Large intestine (tissue), 3 donors: ENCODE measurements at regions not wholly inside any gene's neighbourhood (a gene's known extent, or its start where the extent isn't known, plus 50 kb on each side); places are given as distances from the start of the nearest gene placed in this dataset.

Experiments used
- DNase-seq, 2 donors: peaks; one replicate each; pipeline versions ENCODE4 v3.0.0 to v3.0.0-alpha.2; 2013
- H3K27ac ChIP-seq: one replicate; pipeline ENCODE4 v1.5.1; 2013; ENCODE audit warnings: low read length
- H3K27me3 ChIP-seq: 2 replicates; pipeline ENCODE4 v1.6.1; 2013; ENCODE audit warnings: low read length; ENCODE audit not compliant: control insufficient read depth, insufficient read depth
- H3K36me3 ChIP-seq: 2 replicates; pipeline ENCODE4 v1.6.1; 2013; ENCODE audit warnings: low read length; ENCODE audit not compliant: control insufficient read depth, insufficient read depth
- H3K4me1 ChIP-seq: one replicate; pipeline ENCODE4 v1.6.1; 2013; ENCODE audit warnings: low read length; ENCODE audit not compliant: control insufficient read depth, insufficient read depth
- H3K4me3 ChIP-seq: one replicate; pipeline ENCODE4 v1.5.1; 2013; ENCODE audit warnings: low read length
- H3K9me3 ChIP-seq: one replicate; pipeline ENCODE4 v1.6.1; 2013; ENCODE audit warnings: mild to moderate bottlenecking, low read depth, low read length, moderate library complexity; ENCODE audit not compliant: control insufficient read depth
- WGBS: methylation state at CpG from one replicate; pipeline ENCODE4 v1.1.5; 2013; ENCODE audit warnings: low lambda C conversion rate; ENCODE audit not compliant: insufficient coverage; 5-methylcytosine and 5-hydroxymethylcytosine counted together

DNA sequence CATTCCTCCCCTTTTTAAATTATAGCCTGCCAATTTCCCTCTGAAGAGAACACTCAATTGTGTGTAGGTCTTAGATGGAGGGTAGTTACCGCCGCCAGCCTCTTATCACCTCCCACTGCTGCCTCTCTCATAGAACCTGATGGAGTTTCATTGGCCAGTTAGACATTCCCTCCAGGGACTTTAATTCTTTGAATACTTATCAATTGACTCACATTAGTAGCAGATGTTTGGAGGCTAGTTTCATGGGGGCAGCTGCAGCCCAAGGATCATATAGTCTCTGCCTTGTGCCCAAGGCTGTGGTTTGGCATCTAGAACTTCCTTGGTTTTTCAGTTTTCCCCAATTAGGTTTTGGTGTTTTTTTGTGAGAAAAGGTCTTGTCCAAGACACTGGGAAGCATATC is 318.9 kb upstream of the HTR2A start:
- no peaks in the 10 kb centered on the region for H3K9me3 ChIP-seq
- H3K4me1 ChIP-seq: no peaks in the 10 kb centered on the region
- no peak overlapping the region for H3K4me3 ChIP-seq
- no peak for DNase-seq
- no peaks in the 10 kb centered on the region for H3K36me3 ChIP-seq
- no peaks in the 10 kb centered on the region for H3K27me3 ChIP-seq
- no CpG with 5 or more reads among the region's 2 CpGs for WGBS
- H3K27ac ChIP-seq: no peak overlapping the region

DNA sequence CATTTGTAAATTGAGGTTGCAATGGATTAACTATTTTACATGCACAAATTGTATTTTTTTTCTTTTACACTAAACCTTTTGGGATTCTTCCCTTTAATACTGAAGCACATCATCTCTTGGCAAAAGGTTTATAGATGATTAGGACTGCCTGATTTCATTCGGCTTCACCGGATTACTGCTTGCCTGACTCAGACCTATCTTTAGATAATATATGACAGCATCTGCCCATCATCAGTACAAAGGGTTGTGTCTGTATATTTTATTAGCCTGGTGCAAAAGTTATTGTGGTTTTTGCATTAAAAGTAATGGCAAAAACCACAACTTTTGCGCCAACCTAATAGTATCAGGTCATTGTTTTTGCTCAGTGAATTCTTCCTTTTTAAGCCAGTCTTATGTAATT is 316.2 kb upstream of the HTR2A start:
- Histone ChIP-seq H3K9me3 (no peaks in the 10 kb centered on the region), H3K36me3 (no peaks in the 10 kb centered on the region), H3K27ac (no peak overlapping the region), H3K27me3 (no peaks in the 10 kb centered on the region), H3K4me1 (no peaks in the 10 kb centered on the region), H3K4me3 (no peak overlapping the region)
- DNase-seq: no peak
- WGBS: no CpG with 5 or more reads among the region's 3 CpGs

DNA sequence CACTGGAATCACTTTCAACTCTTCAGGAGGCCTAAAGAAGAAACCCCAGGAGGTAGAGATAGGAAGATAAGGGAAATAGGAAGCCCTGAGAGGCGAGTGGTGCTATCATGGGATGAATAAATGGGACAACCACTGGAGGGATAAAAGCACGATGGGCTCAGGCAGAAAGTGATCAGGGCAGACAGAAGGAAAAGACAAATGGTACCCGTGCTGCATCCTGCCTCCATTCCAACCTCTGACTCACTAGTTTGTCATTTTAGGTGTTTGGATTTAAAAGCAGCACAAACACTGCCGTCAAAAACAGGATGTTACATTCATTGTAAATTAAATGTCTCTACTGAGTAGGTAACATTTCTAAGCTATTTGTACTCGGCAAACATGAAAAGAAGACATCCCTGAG is 314.3 kb upstream of the HTR2A start:
- WGBS: no CpG with 5 or more reads among the region's 5 CpGs
- Histone ChIP-seq H3K27me3 (no peaks in the 10 kb centered on the region), H3K27ac (no peak overlapping the region), H3K9me3 (no peaks in the 10 kb centered on the region), H3K4me1 (no peaks in the 10 kb centered on the region), H3K4me3 (no peak overlapping the region), H3K36me3 (no peaks in the 10 kb centered on the region)
- no peak for DNase-seq

DNA sequence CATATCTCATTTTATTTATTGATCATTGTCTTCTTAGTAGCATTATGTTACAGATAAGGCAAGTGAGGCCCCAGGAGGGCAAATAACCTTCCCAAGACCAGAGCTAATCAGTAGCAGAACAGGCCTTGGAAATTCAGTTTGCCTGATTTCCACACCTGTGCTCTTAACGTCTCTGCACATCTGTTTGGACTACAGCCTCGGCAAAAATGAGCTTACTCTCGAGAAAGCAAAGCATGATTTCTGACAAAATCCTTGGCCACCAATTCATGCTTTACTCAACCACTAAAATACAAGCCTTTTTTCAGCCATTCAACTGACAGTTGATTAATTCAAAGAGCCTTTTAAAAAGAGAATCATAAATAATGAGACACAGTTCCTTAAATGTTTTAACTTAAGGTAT is 309.3 kb upstream of the HTR2A start:
- no peak for DNase-seq
- no peaks in the 10 kb centered on the region for H3K36me3 ChIP-seq
- H3K27me3 ChIP-seq: no peaks in the 10 kb centered on the region
- H3K9me3 ChIP-seq: no peaks in the 10 kb centered on the region
- no peak overlapping the region for H3K27ac ChIP-seq
- H3K4me1 ChIP-seq: no peaks in the 10 kb centered on the region
- no peak overlapping the region for H3K4me3 ChIP-seq
- no CpG with 5 or more reads among the region's 3 CpGs for WGBS

DNA sequence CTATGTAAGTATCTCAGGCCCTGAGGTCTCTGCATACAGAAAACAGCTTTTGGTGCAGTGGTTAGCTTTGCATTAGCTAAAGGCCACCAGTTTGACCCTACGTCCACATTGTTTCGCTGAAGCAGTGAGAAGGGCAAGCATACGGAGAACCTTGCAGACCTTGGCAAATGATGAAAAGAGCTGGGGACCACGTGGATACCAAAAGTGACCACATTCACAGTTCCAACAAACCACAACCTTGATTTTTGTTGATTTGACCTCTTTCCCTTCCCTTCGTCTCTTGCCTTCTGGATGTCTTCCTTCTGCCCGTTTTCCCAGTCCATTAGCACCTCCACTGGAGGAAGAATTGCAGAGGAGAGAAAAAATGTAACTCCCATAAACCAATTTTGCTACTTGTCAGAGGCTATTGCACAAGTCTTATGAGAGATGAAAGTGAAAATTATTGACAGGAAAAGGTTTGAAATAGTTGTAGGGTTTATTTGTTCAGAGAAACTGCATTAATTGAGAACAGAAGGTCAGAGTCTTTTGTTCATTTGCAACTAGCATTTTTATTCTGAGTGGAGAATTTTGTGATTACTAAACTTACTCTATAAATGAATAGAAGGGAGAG is 293.9 kb upstream of the HTR2A start:
- Histone ChIP-seq H3K27ac (no peak overlapping the region), H3K4me1 (no peaks in the 10 kb centered on the region), H3K4me3 (no peak overlapping the region), H3K9me3 (no peaks in the 10 kb centered on the region), H3K36me3 (no peaks in the 10 kb centered on the region), H3K27me3 (no peaks in the 10 kb centered on the region)
- no peak for DNase-seq
- 60% methylated on average over 1 of the region's 6 CpGs for WGBS

DNA sequence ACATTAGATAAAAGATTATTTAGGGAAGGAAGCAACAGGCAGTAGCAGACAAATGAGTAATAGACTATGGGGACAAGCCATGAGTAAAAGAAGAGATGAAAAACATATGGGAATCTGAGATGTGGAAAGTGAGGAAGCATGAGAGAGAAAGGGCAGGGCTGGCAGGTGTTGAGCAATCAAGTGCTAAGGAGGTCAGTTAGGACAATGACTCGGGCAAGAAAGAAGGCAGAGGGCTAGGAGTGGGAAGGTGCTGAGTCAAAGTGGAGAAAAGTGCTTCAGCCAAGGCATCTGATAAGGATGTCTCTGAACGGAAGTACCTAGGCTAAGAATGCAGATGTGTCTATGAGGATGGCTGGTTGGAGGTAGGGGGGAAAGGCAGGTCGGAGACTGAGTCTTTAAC is 291.9 kb upstream of the HTR2A start:
- no CpG with 5 or more reads among the region's 3 CpGs for WGBS
- no peaks in the 10 kb centered on the region for H3K9me3 ChIP-seq
- no peak overlapping the region for H3K27ac ChIP-seq
- H3K36me3 ChIP-seq: no peaks in the 10 kb centered on the region
- no peaks in the 10 kb centered on the region for H3K27me3 ChIP-seq
- H3K4me3 ChIP-seq: no peak overlapping the region
- H3K4me1 ChIP-seq: no peaks in the 10 kb centered on the region
- no peak for DNase-seq

DNA sequence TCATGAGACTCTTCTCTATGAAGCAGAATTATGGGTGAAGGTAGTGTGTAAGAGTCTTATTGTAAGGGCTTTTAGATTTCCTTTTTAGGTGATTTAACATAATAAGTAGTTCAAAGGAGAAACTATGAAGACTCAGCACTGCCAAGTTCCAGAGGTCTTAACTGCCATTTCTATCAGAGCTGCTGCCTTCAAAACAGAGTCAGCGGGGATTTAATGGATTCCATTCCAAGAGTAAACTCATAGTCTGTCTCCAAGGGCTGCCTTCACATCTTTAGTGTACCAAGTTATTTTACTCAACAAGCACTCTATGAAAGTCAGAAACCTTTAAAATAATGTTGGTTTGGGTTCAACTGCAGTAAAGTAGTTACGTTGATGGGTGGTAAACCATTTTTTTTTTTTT is 289.6 kb upstream of the HTR2A start:
- no CpG with 5 or more reads among the region's 2 CpGs for WGBS
- Histone ChIP-seq H3K36me3 (no peaks in the 10 kb centered on the region), H3K4me3 (no peak overlapping the region), H3K27me3 (no peaks in the 10 kb centered on the region), H3K9me3 (no peaks in the 10 kb centered on the region), H3K27ac (no peak overlapping the region), H3K4me1 (no peaks in the 10 kb centered on the region)
- no peak for DNase-seq

DNA sequence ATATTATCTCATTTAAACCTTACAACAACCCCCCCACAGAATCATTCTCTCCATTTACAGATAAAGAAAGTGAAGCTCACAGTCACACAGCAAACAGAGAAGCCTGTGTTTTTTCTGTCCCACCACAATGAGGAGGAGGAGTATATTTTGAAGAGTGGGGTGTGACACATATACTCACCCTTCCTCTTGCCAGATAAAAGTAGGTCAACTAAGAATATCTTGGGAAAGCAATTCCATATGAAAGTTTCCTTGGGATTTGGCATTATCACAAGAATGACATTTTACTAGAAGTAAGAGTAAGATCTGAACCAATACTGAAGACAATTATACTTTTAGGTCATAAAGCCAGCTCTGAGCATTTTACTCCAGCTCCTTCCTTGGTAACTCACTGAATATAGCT is 287.5 kb upstream of the HTR2A start:
- Histone ChIP-seq H3K27me3 (no peaks in the 10 kb centered on the region), H3K4me1 (no peaks in the 10 kb centered on the region), H3K4me3 (no peak overlapping the region), H3K9me3 (no peaks in the 10 kb centered on the region), H3K27ac (no peak overlapping the region), H3K36me3 (no peaks in the 10 kb centered on the region)
- DNase-seq: no peak

DNA sequence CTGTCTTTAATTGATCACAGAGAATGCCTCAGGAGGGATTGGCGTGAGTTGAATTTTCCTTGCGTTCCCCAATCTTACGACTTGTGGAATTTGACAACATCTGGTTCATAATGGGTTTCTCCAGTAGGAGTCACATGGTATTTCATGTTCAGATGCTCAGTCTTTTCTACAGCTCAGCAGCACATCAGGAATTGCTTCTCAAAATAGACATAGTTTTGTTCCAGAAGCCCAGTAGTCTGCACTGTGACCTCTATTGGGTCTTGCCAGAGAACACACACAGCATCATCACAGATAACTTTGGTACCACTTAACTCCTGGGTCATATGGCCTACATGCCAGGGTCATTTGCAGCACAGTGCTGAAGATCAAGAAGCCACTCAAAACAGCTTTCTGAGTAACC is 282.5 kb upstream of the HTR2A start:
- H3K27ac ChIP-seq: no peak overlapping the region
- H3K4me1 ChIP-seq: no peaks in the 10 kb centered on the region
- H3K36me3 ChIP-seq: no peaks in the 10 kb centered on the region
- H3K9me3 ChIP-seq: no peaks in the 10 kb centered on the region
- H3K27me3 ChIP-seq: no peaks in the 10 kb centered on the region
- H3K4me3 ChIP-seq: no peak overlapping the region
- no peak for DNase-seq
- no CpG with 5 or more reads among the region's 3 CpGs for WGBS

DNA sequence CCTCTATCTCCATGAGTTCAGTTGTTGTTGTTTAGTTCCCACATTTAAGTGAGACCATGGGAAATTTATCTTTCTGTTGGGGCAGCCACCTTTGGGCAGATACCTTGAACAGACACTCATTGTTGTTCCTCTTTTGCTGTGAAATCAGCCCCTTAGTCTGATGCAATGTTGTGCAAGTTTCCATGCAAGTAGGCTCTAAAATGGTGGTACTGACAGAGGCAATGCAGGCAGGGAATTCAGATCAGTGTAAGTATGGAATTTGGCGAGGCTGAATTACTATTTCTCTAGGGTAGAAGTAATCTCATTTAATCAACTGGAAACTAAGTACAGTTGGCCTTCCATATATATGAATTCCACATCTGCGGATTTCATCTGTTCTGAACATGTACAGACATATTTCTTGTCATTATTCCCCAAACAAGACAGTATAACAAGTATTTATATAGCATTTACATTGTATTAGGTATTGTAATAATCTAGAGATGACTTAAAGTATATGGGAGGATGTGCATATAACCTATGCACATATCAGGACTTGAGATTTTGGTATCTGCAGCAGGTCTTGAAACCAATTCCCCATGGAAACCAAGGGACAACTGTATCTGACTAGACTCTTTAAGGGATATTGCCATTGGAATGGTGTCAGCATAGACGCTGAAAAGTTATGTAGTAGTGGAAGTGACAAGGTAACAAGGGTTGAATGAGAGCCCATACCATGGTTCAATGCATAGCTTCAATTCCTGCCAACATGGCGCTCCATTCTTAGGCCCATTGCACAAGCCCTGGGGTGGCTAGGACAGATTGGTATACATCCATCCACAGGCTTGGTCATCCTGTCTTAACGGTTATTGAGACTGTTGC is 281.5 kb upstream of the HTR2A start:
- no peaks in the 10 kb centered on the region for H3K27me3 ChIP-seq
- no peaks in the 10 kb centered on the region for H3K4me1 ChIP-seq
- no peak overlapping the region for H3K27ac ChIP-seq
- H3K4me3 ChIP-seq: no peak overlapping the region
- no CpG with 5 or more reads among the region's 5 CpGs for WGBS
- no peak for DNase-seq
- no peaks in the 10 kb centered on the region for H3K36me3 ChIP-seq
- no peaks in the 10 kb centered on the region for H3K9me3 ChIP-seq
